Cortex of kidney (tissue), 1 donor: ENCODE measurements at regions not wholly inside any gene's neighbourhood (a gene's known extent, or its start where the extent isn't known, plus 50 kb on each side); places are given as distances from the start of the nearest gene placed in this dataset.

Experiments used
- DNase-seq: peaks from one replicate; lab custom pipeline; 2025; lab: John Stamatoyannopoulos, UW

DNA sequence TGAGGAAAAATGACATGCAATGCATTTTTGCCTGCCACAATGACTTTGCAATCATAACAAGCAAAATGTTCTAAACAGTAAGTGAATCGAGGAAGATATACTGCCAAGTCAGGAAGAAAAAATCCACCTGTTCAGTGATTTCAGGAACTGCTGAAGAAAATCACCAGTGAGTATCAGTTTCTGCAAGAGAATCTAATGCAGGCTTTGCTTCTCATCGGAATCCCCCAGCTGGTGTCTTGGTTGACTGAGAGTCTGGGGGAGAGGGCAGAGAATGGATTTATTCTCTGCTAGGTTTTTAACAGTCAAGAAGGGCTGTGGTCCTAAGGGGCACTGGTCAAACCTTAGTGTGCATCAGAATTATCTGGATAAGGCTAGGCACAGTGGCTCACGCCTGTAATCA, 363.4 kb downstream of the CDH26 start:
- no peak for DNase-seq

- DNase-seq, result no peak
Observed at GRCh38 chr20:60326821-60327220, 368.6 kb downstream of the CDH26 start.

DNA sequence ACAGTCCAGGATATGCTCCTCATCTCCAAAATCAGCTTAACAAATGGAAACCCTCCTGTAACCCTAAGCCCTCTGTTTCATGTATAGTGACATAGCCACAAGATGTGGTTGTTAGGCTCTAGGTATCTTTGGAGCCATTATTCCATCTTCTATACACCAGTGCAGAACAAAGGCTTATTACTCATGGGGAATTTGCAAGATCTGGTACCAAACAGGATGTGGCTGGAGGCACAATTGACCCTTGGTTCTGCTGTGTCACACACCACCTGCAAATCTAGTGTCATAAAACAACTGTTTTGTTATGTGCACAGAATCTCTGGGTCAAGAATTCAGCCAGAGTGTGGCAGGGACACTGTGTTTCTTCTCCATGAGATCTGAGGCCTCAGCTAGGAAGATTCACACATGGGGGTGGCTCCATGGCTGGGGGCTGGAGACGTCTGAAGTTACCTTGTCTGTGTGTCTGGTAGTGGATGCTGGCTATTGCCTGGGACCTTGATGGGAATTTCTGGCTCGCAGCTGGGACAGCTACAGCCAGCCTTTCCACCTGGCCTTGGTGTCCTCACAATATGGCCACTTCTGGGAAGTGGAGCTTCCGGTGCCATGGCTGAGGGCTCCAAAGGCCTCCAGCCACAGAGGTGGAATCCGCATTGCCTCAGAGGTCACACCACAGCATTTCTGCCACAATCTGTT, 369.9 kb downstream of the CDH26 start:
- DNase-seq, result no peak

GRCh38 chr20:60330461-60330860, 372.2 kb downstream of the CDH26 start:
- DNase-seq, result no peak

- DNase-seq, result no peak
Observed at GRCh38 chr20:60331688-60332300, 373.6 kb downstream of the CDH26 start.

- DNase-seq, result no peak
Observed at GRCh38 chr20:60332523-60332922, 374.3 kb downstream of the CDH26 start.

GRCh38 chr20:60334911-60335310, 376.7 kb downstream of the CDH26 start:
- no peak for DNase-seq

DNA sequence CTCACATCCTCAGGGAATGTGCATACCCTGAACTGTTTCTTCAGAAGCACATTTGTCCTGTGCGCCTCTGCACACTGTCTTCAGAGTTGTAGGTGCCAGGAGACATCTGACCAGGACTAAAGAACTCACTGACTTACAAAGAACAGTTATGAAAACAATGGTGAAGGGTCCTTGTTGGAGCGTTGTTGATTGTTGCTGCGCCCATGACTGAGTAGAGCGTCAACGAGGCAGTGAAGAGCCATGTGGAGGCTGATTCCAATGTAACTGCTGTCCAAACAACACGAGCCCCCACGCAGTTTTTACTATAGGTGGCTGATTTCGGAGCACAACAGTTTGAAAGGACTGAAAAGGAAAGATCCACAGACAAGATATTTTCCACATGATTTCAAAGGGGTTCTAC, 380.3 kb downstream of the CDH26 start:
- no peak for DNase-seq

DNA sequence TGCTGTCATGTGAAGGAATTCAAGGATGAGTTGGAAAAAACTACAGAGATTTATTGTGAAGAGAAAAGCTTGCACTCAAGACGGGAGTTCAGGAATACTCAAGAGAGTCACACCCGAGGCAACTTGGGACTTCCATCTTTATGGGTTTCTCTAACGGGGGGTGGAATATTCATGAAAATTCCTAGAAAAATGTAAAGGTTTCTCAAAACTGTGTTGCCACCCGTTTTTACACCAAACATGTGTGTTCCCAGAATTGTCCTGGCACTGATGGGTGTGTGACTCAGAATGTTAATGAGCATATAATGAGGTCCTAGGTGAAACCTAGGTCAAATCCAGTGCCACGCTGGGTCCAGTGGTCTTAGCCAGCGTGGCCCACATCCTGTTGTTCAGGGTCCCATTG, 381.5 kb downstream of the CDH26 start:
- no peak for DNase-seq

- no peak for DNase-seq
Observed at GRCh38 chr20:60340232-60340631, 382.0 kb downstream of the CDH26 start.

DNA sequence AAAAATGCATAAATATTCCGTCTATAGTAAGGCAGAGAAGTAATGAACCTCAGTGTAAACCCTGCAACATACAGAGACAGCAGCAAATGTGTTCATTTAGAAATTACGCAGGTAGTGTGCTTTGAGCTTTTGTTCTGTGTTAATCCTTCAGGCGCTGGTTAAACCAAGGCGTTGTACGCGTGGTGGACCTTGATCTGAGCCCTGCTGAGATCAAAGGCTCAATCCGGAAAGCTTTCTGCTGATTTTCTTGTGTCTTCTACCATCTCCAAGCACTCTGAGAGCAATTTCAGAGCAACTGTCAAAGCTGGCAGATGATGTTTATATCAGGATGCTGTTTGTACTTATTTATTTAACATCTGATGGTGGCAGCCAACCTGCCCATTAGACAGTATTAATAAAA, 382.8 kb downstream of the CDH26 start:
- DNase-seq, result no peak

- DNase-seq, result no peak
Observed at GRCh38 chr20:60345106-60345505, 386.9 kb downstream of the CDH26 start.

- no peak for DNase-seq
Observed at GRCh38 chr20:60349418-60349817, 391.2 kb downstream of the CDH26 start.

DNA sequence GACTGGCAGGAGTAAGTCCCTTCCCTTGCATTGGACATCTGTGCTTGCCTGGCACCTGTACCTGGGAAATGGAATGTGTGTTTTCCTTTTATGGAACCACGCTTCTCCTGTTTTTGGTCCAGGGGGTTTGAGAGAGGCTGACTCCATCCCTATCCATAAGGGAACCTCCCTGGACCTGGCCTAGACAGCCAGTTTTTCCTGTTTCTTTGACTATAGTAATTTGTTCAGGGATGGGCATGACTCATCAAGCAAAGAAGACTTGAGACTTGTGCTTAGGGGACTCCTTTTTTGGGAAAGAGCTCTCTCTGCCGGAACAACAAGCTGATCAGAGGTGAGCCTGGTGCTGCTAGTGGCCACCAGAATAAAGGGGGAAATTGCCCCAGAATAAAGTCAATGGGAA, 393.8 kb downstream of the CDH26 start:
- no peak for DNase-seq

DNA sequence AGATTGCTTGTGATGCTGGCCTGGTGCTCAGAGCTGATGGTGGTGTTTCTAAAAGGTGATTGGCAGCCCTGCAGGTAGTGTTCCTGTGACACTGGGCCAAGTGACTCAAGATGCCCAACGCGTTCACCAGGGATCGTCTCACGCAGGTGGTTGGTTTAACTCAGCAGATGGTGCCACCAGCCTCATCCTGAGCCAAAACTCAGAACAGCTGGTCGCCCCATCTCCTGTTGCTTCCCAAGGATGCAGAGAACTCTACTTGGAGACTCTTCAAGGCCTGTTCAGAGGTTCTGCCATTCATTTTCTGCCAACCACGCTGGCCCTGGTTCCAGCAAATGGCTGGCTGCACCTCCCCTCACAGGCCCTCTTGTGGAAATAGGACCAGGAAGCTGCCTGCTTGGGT, 394.4 kb downstream of the CDH26 start:
- no peak for DNase-seq

- no peak for DNase-seq
Observed at GRCh38 chr20:60354024-60354580, 395.9 kb downstream of the CDH26 start.

- no peak for DNase-seq
Observed at GRCh38 chr20:60358101-60358500, 399.9 kb downstream of the CDH26 start.

- no peak for DNase-seq
Observed at GRCh38 chr20:60359010-60359409, 400.8 kb downstream of the CDH26 start.

GRCh38 chr20:60361761-60362395, 403.7 kb downstream of the CDH26 start:
- no peak for DNase-seq

- no peak for DNase-seq
Observed at GRCh38 chr20:60362531-60362930, 404.3 kb downstream of the CDH26 start.

- DNase-seq, result no peak
Observed at GRCh38 chr20:60363698-60364097, 405.5 kb downstream of the CDH26 start.

DNA sequence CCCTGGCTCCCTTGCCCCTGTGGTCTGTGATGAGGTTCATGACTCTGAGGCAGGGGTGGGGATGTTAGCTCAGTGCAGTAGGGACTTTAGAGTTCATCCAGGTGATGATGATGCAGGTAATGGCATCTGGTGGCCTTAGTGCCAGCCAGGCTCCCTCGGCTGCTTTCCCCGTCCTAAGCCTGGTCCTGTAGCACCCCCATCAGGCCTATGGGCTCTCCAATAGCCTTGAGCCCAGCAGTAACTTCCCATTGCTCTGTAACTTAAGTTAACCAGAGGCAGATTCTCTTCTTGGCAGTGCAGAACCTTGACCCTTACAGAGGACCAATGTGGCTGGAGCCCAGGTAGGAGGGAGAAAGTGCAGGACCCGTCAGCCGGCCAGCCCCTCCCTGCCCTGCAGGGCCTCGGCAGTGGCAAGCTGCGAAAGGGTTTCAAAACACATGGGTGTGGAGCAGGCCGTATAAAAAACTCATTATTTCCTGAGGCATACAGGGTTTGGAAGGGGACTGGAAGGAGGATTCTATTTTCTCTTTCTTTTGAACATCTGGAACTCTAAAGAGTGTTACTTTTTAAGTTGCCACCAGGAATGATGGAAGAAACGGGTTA, 406.9 kb downstream of the CDH26 start:
- no peak for DNase-seq

GRCh38 chr20:60365882-60366281, 407.7 kb downstream of the CDH26 start:
- DNase-seq, result no peak
